ENCODE measurements at regions not wholly inside any gene's neighbourhood (a gene's known extent, or its start where the extent isn't known, plus 50 kb on each side); places are given as distances from the start of the nearest gene placed in this dataset.

- TF ChIP-seq, protein P1, sequence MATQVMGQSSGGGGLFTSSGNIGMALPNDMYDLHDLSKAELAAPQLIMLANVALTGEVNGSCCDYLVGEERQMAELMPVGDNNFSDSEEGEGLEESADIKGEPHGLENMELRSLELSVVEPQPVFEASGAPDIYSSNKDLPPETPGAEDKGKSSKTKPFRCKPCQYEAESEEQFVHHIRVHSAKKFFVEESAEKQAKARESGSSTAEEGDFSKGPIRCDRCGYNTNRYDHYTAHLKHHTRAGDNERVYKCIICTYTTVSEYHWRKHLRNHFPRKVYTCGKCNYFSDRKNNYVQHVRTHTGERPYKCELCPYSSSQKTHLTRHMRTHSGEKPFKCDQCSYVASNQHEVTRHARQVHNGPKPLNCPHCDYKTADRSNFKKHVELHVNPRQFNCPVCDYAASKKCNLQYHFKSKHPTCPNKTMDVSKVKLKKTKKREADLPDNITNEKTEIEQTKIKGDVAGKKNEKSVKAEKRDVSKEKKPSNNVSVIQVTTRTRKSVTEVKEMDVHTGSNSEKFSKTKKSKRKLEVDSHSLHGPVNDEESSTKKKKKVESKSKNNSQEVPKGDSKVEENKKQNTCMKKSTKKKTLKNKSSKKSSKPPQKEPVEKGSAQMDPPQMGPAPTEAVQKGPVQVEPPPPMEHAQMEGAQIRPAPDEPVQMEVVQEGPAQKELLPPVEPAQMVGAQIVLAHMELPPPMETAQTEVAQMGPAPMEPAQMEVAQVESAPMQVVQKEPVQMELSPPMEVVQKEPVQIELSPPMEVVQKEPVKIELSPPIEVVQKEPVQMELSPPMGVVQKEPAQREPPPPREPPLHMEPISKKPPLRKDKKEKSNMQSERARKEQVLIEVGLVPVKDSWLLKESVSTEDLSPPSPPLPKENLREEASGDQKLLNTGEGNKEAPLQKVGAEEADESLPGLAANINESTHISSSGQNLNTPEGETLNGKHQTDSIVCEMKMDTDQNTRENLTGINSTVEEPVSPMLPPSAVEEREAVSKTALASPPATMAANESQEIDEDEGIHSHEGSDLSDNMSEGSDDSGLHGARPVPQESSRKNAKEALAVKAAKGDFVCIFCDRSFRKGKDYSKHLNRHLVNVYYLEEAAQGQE (tag by site-specific recombination; IDR thresholded peaks at IDR 0.05): no peak
- TF ChIP-seq BCL11A (tag by site-specific recombination; IDR thresholded peaks at IDR 0.05; ENCODE audit: low read depth) (no peak), SALL2 (tag by site-specific recombination; IDR thresholded peaks at IDR 0.05; ENCODE audit: borderline replicate concordance) (no peak; the same call in 1 of the 2 replicates), ZNF423 (tag by site-specific recombination; IDR thresholded peaks at IDR 0.05) (no peak), ZNF785 (tag by site-specific recombination; IDR thresholded peaks at IDR 0.05) (peak; percentile 17; the same call in 1 of the 2 replicates), KLF9 (tag by site-specific recombination; IDR thresholded peaks at IDR 0.05; ENCODE audit: low read depth) (no peak), GFI1B (tag by site-specific recombination; IDR thresholded peaks at IDR 0.05) (no peak), ZNF521 (tag by site-specific recombination; IDR thresholded peaks at IDR 0.05) (peak; percentile 92), MZF1 (tag by site-specific recombination; IDR thresholded peaks at IDR 0.05; ENCODE audit: borderline replicate concordance) (no peak), ZNF169 (tag by site-specific recombination; IDR thresholded peaks at IDR 0.05) (no peak), ZNF473 (tag by site-specific recombination; IDR thresholded peaks at IDR 0.05) (0 out of 2 replicates have a peak, but pooled peaks have one; percentile 78), ZNF792 (tag by site-specific recombination; IDR thresholded peaks at IDR 0.05) (no peak), ZSCAN4 (tag by site-specific recombination; IDR thresholded peaks at IDR 0.05) (peak; percentile 89), ZNF433 (tag by site-specific recombination; IDR thresholded peaks at IDR 0.05; ENCODE audit: low read depth) (no peak)
These were observed 201.0 kb upstream of the ZNF536 start (continued) for GRCh38 chr19:30171138-30171635.

DNA sequence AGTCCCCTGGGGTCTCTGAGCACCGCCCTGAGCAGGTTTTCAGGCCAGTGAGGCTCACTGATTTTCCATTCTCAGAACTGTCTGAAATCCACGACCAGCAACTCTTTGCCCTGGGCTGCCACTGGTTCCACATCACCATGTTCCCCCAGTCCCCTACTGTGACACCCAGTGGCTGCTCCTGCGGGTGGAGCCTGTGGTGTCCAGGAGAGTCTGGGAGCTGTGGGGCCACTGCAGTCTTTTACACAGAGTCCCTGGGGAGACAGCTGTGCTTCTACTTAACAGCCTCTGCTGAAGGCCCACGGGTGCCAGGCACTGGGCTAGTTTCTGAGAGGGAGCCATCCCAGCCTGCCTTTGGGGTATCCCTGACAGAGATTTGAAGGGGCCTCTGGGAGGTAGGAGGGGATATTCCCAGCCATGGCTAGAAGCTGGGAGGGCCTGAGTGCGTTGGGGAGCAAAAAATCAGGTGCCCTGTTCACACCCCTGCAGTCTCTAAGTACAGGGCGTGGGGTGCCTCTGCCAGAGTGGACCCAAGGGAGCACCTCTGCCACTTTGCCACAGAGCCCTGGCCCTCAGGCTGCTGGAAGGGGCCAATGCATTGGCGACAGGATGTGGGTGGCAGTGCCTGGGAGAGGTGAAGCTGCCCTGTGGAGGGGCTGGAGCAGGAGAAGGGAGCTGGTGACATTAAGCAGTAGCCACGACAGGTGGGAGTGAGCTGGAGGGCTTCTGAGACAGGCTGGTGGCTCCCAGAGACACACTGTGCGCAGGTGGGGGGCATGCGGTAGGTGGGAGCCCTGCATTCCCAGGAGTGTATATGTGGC, 200.2 kb upstream of the ZNF536 start:
- H3K36me3 ChIP-seq (ENCODE audit: control insufficient read depth in 2 of 2, insufficient read depth in 1 of 2, low read length in 2 of 2): no peaks in the 10 kb centered on the region; a peak in 1 of 3 replicates
- H3K9me3 ChIP-seq (ENCODE audit: control insufficient read depth, insufficient read depth, low read depth, low read length): no peaks in the 10 kb centered on the region
- CTCF ChIA-PET: interaction anchor here (0.6 kb wide), 1 partner anchor 28 kb away, joined by 4 read pairs; no protein-coding TSS in a partner anchor
- POLR2A ChIA-PET: no interaction called here
- H3K4me1 ChIP-seq (ENCODE audit: control insufficient read depth, insufficient read depth, low read length): no peaks in the 10 kb centered on the region
- no peak overlapping the region for H3K4me3 ChIP-seq (ENCODE audit: low read depth, low read length)
- no peak overlapping the region for H3K27ac ChIP-seq (ENCODE audit: extremely low read depth, low read depth, low read length)
- TF ChIP-seq, protein P2, sequence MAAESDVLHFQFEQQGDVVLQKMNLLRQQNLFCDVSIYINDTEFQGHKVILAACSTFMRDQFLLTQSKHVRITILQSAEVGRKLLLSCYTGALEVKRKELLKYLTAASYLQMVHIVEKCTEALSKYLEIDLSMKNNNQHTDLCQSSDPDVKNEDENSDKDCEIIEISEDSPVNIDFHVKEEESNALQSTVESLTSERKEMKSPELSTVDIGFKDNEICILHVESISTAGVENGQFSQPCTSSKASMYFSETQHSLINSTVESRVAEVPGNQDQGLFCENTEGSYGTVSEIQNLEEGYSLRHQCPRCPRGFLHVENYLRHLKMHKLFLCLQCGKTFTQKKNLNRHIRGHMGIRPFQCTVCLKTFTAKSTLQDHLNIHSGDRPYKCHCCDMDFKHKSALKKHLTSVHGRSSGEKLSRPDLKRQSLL (tag by site-specific recombination; IDR thresholded peaks at IDR 0.05): no peak
- peak; percentile 61 for TF ChIP-seq SCRT2 (tag by site-specific recombination; IDR thresholded peaks at IDR 0.05)
- no peak for TF ChIP-seq ZNF768 (tag by site-specific recombination; IDR thresholded peaks at IDR 0.05)
- no peak for TF ChIP-seq ZNF184 (tag by site-specific recombination; IDR thresholded peaks at IDR 0.05)
- TF ChIP-seq, protein P3, sequence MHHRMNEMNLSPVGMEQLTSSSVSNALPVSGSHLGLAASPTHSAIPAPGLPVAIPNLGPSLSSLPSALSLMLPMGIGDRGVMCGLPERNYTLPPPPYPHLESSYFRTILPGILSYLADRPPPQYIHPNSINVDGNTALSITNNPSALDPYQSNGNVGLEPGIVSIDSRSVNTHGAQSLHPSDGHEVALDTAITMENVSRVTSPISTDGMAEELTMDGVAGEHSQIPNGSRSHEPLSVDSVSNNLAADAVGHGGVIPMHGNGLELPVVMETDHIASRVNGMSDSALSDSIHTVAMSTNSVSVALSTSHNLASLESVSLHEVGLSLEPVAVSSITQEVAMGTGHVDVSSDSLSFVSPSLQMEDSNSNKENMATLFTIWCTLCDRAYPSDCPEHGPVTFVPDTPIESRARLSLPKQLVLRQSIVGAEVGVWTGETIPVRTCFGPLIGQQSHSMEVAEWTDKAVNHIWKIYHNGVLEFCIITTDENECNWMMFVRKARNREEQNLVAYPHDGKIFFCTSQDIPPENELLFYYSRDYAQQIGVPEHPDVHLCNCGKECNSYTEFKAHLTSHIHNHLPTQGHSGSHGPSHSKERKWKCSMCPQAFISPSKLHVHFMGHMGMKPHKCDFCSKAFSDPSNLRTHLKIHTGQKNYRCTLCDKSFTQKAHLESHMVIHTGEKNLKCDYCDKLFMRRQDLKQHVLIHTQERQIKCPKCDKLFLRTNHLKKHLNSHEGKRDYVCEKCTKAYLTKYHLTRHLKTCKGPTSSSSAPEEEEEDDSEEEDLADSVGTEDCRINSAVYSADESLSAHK (tag by site-specific recombination; IDR thresholded peaks at IDR 0.05): no peak
- no peak for TF ChIP-seq ZNF571 (tag by site-specific recombination; IDR thresholded peaks at IDR 0.05)
- no peak for TF ChIP-seq HIC1 (tag by site-specific recombination; IDR thresholded peaks at IDR 0.05)
- no peak for TF ChIP-seq ZNF707 (tag by site-specific recombination; IDR thresholded peaks at IDR 0.05)
- TF ChIP-seq ZIC2 (tag by site-specific recombination; IDR thresholded peaks at IDR 0.05): peak; percentile 70
- no peak for TF ChIP-seq GFI1B (tag by site-specific recombination; IDR thresholded peaks at IDR 0.05)
- TF ChIP-seq ZNF223 (tag by site-specific recombination; IDR thresholded peaks at IDR 0.05): no peak
